SU-DHL-6 (cell line): ENCODE measurements at regions not wholly inside any gene's neighbourhood (a gene's known extent, or its start where the extent isn't known, plus 50 kb on each side); places are given as distances from the start of the nearest gene placed in this dataset.

Source experiments
- H2AFZ ChIP-seq: fragments of 200-600 bp; sonication (generic); 2 replicates; pipeline ENCODE4 v1.6.1; 2014; ENCODE audit warnings: low read depth, mild to moderate bottlenecking, moderate library complexity, mixed read lengths, antibody characterized with exemption, low read length; ENCODE audit not compliant: severe bottlenecking
- H3F3A ChIP-seq: fragments of 200-600 bp; shearing (Covaris generic); 2 replicates; pipeline ENCODE4 v1.6.0; 2016; ENCODE audit warnings: antibody characterized with exemption, mild to moderate bottlenecking; ENCODE audit not compliant: insufficient read depth
- H3K27ac ChIP-seq: fragments of 200-600 bp; sonication (generic); 2 replicates; pipeline ENCODE4 v1.5.1; 2016; ENCODE audit warnings: low read depth, mild to moderate bottlenecking, low read length, moderate library complexity, mixed read lengths
- H3K27me3 ChIP-seq: fragments of 200-600 bp; sonication (generic), shearing (Covaris generic); 2 replicates; pipeline ENCODE4 v1.6.0; 2014; ENCODE audit warnings: mild to moderate bottlenecking, low read length
- H3K36me3 ChIP-seq: fragments of 200-600 bp; sonication (generic); 2 replicates; pipeline ENCODE4 v1.6.1; 2014; ENCODE audit warnings: mild to moderate bottlenecking, low read length, mixed read lengths
- H3K4me2 ChIP-seq: fragments of 300-600, 200-600 bp; shearing (Covaris generic), sonication (generic); 2 replicates; pipeline ENCODE4 v1.6.0; 2014; ENCODE audit warnings: low read length, low read depth, mild to moderate bottlenecking; ENCODE audit not compliant: poor library complexity, severe bottlenecking
- H3K4me3 ChIP-seq: fragments of 200-600 bp; sonication (generic); 2 replicates; pipeline ENCODE4 v1.5.1; 2014; ENCODE audit warnings: antibody characterized with exemption, low read length, mild to moderate bottlenecking, mixed read lengths; ENCODE audit not compliant: insufficient read depth, poor library complexity, severe bottlenecking
- H3K79me2 ChIP-seq: fragments of 200-600 bp; sonication (generic); 2 replicates; pipeline ENCODE4 v1.6.1; 2014; ENCODE audit warnings: mild to moderate bottlenecking, low read length, moderate library complexity; ENCODE audit not compliant: insufficient read depth
- H3K9ac ChIP-seq: fragments of 200-600 bp; sonication (generic); 2 replicates; pipeline ENCODE4 v1.7.0; 2014; ENCODE audit warnings: mild to moderate bottlenecking, low read length
- H3K9me2 ChIP-seq: fragments of 200-600 bp; sonication (generic); replicated peaks from 2 replicates; pipeline ENCODE4 v1.6.1; 2014; ENCODE audit warnings: low read length; ENCODE audit not compliant: insufficient read depth
- H3K9me3 ChIP-seq: fragments of 200-600 bp; sonication (generic); 2 replicates; pipeline ENCODE4 v1.6.1; 2014; ENCODE audit warnings: low read length, mixed read lengths; ENCODE audit not compliant: insufficient read depth
- H4K20me1 ChIP-seq: fragments of 200-600 bp; sonication (generic); 2 replicates; pipeline ENCODE4 v1.6.1; 2014; ENCODE audit warnings: low read depth, mild to moderate bottlenecking, antibody characterized with exemption, low read length, moderate library complexity, mixed read lengths
- EZH2phosphoT487 ChIP-seq: fragments of 200-600 bp; sonication (generic), shearing (Covaris generic); conservative IDR thresholded peaks from 2 replicates; pipeline ENCODE4 v1.6.1; 2018; ENCODE audit warnings: mild to moderate bottlenecking, antibody characterized with exemption, low read length, moderate library complexity, mixed read lengths
- TF ChIP-seq, protein P1 (sequence below): fragments of 200-600 bp; sonication (generic); IDR thresholded peaks from one replicate; pipeline ENCODE4 v1.5.1; 2017; ENCODE audit warnings: antibody characterized with exemption, mild to moderate bottlenecking, low read length, moderate library complexity; ENCODE audit not compliant: insufficient read depth, poor library complexity, severe bottlenecking

DNA sequence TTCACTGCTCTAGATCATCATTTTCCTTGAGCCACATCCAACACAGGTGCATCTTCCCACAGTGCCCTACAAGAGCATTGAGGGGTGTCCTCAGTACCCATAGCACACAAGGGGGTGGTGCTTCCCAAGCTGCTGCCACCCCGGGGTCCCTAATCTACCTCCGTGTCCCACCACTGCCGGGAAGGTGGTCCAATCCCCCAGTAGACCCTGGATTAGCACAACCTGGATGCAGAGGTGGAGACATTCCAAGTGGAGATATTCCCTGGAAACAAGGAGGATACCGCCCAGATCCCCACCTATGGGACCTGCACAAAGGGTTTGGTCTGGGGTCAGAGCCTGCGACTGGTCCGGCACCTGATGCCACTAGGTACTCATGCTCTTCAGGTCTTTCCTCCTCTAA is 284.8 kb upstream of the PPP2R2D start:
- no peak overlapping the region for H3K4me3 ChIP-seq
- H3K79me2 ChIP-seq = no peaks in the 10 kb centered on the region
- no peaks in the 10 kb centered on the region for H3K27me3 ChIP-seq
- H3K27ac ChIP-seq = no peak overlapping the region
- no peak overlapping the region for H3K4me2 ChIP-seq
- H3K9me2 ChIP-seq = no peaks in the 10 kb centered on the region
- H4K20me1 ChIP-seq = no peaks in the 10 kb centered on the region
- no peaks in the 10 kb centered on the region for H3K36me3 ChIP-seq
- no peak overlapping the region for H3K9ac ChIP-seq
- H2AFZ ChIP-seq = no peak overlapping the region
- H3K9me3 ChIP-seq = no peaks in the 10 kb centered on the region
- TF ChIP-seq EZH2phosphoT487 = no peak
- TF ChIP-seq, protein P1, sequence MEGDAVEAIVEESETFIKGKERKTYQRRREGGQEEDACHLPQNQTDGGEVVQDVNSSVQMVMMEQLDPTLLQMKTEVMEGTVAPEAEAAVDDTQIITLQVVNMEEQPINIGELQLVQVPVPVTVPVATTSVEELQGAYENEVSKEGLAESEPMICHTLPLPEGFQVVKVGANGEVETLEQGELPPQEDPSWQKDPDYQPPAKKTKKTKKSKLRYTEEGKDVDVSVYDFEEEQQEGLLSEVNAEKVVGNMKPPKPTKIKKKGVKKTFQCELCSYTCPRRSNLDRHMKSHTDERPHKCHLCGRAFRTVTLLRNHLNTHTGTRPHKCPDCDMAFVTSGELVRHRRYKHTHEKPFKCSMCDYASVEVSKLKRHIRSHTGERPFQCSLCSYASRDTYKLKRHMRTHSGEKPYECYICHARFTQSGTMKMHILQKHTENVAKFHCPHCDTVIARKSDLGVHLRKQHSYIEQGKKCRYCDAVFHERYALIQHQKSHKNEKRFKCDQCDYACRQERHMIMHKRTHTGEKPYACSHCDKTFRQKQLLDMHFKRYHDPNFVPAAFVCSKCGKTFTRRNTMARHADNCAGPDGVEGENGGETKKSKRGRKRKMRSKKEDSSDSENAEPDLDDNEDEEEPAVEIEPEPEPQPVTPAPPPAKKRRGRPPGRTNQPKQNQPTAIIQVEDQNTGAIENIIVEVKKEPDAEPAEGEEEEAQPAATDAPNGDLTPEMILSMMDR = no peak
- H3F3A ChIP-seq = no peaks in the 10 kb centered on the region

DNA sequence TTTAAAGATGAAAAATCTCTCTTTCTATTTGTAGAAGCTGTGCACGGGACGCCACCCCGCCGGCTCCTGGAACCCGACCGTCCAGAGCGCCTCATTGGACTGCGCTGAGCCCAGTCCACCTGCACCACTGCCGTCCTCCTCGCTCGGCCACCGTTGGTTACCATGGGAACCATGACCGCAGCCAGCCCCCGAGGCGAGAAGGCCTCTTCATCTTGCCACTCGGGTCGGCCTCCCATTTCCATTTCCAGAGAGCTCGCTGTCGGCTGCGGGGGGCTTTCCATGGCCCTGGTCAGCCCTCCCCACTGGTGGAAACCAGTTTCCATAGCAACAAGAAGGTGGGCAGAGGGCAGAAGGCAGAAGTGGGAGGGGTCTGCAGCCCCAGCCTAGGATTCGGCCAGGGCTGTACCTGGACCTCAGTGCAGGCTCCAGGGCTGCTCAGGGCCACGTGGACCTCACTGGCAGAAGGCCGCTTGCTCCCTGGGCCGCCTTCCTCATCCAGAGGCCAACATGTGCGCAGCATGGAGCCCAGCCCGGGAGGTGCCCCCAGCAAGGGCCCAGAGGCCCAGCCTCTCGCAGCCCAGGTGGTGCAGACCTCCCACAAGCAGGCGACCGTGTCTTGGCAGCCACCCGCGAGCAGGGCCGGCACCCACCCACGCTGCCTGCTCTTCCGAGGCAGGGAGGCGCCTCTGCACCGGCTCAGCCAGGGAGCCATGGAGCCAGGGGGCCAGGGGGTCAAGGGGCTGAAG is 283.5 kb upstream of the PPP2R2D start:
- Histone ChIP-seq H4K20me1 (no peaks in the 10 kb centered on the region), H3K27me3 (no peaks in the 10 kb centered on the region), H3K9ac (no peak overlapping the region), H2AFZ (no peak overlapping the region), H3K4me2 (no peak overlapping the region), H3K36me3 (no peaks in the 10 kb centered on the region), H3F3A (no peaks in the 10 kb centered on the region), H3K79me2 (no peaks in the 10 kb centered on the region), H3K4me3 (no peak overlapping the region), H3K9me3 (no peaks in the 10 kb centered on the region), H3K27ac (no peak overlapping the region), H3K9me2 (no peaks in the 10 kb centered on the region)
- TF ChIP-seq, protein P1 = no peak
- no peak for TF ChIP-seq EZH2phosphoT487

DNA sequence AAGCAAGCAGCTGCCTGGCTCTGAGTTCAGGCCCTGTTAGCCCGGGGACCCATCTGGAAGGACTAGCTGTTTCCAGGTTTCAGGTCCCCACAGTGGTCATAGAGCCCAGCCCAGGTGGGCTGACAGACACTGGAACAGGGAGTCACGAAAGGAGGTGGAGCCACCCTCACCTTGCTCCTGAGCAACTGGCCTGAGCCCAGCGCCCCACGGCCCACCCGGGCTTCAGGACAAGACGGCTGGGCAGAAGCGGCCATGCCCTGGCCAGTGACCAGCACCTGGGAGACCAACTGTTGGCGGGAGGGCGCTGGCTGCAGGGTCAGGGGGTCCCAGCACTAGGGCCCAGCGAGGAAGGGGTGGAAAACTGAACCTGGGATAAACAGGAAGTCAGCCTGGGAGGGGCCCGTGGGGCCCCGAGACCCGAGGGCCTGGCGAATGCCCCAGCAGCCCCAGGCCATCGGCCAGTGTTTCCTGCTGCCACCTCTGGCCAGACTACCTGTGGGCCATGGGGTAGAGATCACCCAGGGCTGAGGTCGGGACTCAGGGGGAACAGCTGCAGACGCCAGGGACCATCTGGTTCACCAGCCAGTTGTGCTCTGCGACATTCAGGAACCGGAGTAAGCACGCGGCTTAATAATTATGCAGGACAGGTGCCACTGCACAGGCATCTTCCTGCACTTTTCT is 282.1 kb upstream of the PPP2R2D start:
- Histone ChIP-seq H3K36me3 (no peaks in the 10 kb centered on the region), H3K79me2 (no peaks in the 10 kb centered on the region), H3F3A (no peaks in the 10 kb centered on the region), H2AFZ (no peak overlapping the region), H4K20me1 (no peaks in the 10 kb centered on the region), H3K27me3 (no peaks in the 10 kb centered on the region), H3K9ac (no peak overlapping the region), H3K9me3 (no peaks in the 10 kb centered on the region), H3K27ac (no peak overlapping the region), H3K9me2 (no peaks in the 10 kb centered on the region), H3K4me3 (no peak overlapping the region), H3K4me2 (no peak overlapping the region)
- TF ChIP-seq, protein P1 = no peak
- TF ChIP-seq EZH2phosphoT487 = no peak
